ENCODE measurements at regions not wholly inside any gene's neighbourhood (a gene's known extent, or its start where the extent isn't known, plus 50 kb on each side); places are given as distances from the start of the nearest gene placed in this dataset.

DNA sequence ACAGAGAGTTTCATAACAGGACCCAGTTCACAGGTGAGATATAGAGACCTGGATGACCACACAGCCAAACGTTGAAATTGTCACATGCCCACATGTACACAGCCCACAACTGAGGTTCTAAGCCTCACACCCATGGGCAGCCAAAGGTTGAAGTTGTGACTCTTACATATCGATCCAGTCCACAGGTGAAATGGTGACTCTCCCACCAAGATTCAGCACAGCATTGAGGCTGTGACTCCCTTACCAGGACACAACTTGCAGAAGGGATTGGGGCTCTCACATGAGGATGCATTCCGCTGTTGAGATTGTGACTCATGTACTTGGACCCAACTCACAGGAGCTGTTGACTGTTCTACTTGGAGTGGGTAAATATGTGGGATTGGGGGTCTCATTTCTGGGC is 1836.4 kb downstream of the TP53TG3F start:
- TF ChIP-seq, protein P1, sequence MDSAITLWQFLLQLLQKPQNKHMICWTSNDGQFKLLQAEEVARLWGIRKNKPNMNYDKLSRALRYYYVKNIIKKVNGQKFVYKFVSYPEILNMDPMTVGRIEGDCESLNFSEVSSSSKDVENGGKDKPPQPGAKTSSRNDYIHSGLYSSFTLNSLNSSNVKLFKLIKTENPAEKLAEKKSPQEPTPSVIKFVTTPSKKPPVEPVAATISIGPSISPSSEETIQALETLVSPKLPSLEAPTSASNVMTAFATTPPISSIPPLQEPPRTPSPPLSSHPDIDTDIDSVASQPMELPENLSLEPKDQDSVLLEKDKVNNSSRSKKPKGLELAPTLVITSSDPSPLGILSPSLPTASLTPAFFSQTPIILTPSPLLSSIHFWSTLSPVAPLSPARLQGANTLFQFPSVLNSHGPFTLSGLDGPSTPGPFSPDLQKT (IDR thresholded peaks at IDR 0.05; ENCODE audit: borderline replicate concordance, low read depth, low read length) = no peak
- TF ChIP-seq SP2 (tag by site-specific recombination; IDR thresholded peaks at IDR 0.05) (no peak), ZNF311 (tag by site-specific recombination; IDR thresholded peaks at IDR 0.05; ENCODE audit: borderline replicate concordance) (no peak), HOXA7 (CRISPR knock-in tag; IDR thresholded peaks at IDR 0.05; ENCODE audit: borderline replicate concordance) (no peak), ZNF837 (tag by site-specific recombination; IDR thresholded peaks at IDR 0.05) (no peak), ZNF510 (tag by site-specific recombination; IDR thresholded peaks at IDR 0.05; ENCODE audit: insufficient replicate concordance) (no peak), ZNF416 (tag by site-specific recombination; IDR thresholded peaks at IDR 0.05) (no peak), ZNF398 (tag by site-specific recombination; IDR thresholded peaks at IDR 0.05) (no peak), ZNF302 (tag by site-specific recombination; IDR thresholded peaks at IDR 0.05; ENCODE audit: low read depth) (no peak)
- TF ChIP-seq, protein P2, sequence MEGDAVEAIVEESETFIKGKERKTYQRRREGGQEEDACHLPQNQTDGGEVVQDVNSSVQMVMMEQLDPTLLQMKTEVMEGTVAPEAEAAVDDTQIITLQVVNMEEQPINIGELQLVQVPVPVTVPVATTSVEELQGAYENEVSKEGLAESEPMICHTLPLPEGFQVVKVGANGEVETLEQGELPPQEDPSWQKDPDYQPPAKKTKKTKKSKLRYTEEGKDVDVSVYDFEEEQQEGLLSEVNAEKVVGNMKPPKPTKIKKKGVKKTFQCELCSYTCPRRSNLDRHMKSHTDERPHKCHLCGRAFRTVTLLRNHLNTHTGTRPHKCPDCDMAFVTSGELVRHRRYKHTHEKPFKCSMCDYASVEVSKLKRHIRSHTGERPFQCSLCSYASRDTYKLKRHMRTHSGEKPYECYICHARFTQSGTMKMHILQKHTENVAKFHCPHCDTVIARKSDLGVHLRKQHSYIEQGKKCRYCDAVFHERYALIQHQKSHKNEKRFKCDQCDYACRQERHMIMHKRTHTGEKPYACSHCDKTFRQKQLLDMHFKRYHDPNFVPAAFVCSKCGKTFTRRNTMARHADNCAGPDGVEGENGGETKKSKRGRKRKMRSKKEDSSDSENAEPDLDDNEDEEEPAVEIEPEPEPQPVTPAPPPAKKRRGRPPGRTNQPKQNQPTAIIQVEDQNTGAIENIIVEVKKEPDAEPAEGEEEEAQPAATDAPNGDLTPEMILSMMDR (tag by site-specific recombination; IDR thresholded peaks at IDR 0.05) = no peak
- TF ChIP-seq, protein P3, sequence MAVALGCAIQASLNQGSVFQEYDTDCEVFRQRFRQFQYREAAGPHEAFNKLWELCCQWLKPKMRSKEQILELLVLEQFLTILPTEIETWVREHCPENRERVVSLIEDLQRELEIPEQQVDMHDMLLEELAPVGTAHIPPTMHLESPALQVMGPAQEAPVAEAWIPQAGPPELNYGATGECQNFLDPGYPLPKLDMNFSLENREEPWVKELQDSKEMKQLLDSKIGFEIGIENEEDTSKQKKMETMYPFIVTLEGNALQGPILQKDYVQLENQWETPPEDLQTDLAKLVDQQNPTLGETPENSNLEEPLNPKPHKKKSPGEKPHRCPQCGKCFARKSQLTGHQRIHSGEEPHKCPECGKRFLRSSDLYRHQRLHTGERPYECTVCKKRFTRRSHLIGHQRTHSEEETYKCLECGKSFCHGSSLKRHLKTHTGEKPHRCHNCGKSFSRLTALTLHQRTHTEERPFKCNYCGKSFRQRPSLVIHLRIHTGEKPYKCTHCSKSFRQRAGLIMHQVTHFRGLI (tag by site-specific recombination; IDR thresholded peaks at IDR 0.05) = no peak
- TF ChIP-seq, protein P4, sequence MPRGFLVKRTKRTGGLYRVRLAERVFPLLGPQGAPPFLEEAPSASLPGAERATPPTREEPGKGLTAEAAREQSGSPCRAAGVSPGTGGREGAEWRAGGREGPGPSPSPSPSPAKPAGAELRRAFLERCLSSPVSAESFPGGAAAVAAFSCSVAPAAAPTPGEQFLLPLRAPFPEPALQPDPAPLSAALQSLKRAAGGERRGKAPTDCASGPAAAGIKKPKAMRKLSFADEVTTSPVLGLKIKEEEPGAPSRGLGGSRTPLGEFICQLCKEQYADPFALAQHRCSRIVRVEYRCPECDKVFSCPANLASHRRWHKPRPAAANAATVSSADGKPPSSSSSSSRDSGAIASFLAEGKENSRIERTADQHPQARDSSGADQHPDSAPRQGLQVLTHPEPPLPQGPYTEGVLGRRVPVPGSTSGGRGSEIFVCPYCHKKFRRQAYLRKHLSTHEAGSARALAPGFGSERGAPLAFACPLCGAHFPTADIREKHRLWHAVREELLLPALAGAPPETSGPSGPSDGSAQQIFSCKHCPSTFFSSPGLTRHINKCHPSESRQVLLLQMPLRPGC (tag by site-specific recombination; IDR thresholded peaks at IDR 0.05) = no peak
